HG03103 (cell line): ENCODE measurements at regions not wholly inside any gene's neighbourhood (a gene's known extent, or its start where the extent isn't known, plus 50 kb on each side); places are given as distances from the start of the nearest gene placed in this dataset.

Experiments used
- ATAC-seq: cut with Tn5 transposase; IDR thresholded peaks from one replicate; pipeline ENCODE4 v1.9.1; 2021; ENCODE audit warnings: low read depth; ENCODE audit not compliant: unreplicated experiment

DNA sequence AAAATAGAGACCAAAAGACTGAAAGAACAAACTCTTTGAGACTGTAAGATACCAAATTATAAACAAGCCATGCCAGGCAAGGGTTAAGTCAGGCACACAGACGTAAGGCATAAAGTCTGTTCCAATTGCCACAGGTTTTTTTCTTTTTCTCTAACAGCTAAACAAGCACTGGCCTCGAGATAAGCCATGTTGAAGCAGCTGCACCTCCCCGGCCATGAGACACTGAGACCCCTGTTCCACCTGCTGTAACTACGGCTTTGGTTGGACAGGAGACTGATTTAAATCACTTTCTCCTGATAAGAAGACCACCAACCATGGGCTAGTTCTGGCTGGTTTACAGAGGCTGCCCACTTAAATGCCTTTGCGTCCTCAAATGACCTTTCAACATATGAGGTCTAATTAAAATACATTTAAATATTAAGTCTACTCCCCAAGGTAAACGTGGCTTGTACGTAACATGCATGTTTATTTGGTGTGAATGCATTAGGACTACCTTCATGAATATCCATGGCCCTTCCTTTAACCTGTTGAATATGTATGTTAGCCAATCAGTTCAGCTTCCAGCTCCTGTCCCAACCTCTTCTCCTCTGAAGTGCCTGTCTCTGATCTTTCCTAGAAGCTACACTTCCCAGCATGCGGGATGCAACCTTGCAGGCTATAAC lies 117.2 kb downstream of the CMPK2 start:
- ATAC-seq, result no peak

DNA sequence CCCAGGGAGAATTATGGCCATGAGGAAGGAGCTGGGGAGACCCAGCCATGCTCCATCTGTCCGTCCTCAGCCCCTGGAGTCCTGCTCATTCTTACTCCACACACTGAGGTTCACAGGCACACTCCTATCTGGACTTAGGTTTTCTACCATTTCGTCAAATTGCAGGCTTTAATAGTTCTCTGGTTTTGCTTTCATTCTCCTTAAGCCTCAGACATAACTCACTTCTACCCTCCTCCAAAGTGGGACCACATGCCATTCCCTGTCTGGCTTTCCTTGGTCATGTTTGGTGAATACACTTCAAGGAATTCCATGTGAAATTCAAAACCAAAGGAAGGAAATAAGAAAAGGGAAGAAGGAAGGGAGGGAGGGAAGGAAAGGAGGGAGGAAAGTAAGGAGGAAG lies 115.7 kb downstream of the CMPK2 start:
- no peak for ATAC-seq

DNA sequence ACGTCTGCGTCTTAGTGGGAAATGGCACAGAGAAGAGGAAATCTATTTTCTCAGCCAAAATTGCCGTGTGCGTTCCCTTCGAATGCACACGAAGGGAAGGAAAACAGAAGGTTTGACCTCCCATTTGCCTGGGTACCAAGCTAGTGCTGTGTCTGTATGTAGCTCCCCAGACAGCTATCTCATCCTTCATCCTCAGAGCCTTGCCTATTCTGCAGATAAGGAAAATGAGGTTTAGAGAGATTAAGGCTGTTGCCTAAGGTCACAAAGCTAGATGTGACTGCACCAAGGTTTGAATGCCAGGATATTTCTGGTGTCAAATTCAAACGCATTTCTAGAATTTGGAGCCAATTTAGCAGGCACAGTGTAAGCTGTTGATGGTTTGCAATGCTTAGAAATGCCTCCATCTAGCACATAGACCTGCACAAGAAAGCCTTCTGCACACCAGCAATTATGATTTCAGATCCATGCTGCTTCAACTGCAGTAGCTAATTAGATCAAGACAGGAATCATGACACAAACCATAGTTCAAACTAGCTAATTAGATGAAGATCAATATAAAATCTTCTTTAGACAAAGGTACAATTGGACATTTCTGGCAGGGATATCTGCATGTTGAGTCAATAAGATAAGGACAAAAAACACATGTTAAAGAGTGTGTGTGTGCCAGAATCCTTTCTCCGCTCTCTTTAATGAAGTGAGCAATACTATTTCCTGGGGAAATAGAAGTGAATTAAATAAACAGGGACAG lies 115.1 kb downstream of the CMPK2 start:
- no peak for ATAC-seq

DNA sequence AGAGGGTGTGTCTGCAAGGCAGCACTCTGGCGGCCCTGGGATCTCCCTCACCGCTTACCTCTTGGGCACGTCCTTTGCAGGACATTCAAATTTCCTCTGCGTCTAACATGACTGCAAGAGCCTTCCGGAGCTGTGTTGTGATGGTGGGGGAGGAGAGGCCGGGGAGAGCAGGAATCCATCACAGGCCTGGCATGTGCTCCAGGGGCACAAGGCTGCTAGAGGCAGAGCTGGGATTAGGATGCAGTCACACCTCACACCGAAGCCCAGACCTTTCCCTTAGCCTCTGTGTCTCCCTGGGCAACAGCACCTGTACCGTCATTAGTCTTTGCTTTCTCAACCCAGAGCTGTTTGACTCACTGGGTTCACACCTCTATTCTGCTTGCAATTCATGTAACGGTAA lies 111.3 kb downstream of the CMPK2 start:
- ATAC-seq, result no peak

DNA sequence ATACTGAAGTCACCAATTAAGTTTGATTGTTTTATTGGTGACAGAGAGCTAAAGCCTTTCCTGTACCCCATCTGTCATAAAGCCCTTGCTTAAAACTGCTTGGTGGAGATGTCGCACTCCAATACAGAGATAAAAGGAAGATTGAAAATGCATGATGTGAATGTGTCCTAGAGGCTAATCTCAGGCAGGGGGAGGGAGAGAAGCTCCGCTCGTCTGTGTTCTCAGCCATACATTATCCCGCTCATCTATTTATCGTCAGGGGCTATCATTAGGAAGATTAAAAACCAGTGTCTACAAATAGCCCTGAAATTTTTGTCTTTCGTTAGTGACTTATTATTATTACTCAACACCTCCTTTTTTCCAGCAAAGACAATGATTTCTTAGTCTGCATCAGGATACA lies 110.3 kb downstream of the CMPK2 start:
- no peak for ATAC-seq

DNA sequence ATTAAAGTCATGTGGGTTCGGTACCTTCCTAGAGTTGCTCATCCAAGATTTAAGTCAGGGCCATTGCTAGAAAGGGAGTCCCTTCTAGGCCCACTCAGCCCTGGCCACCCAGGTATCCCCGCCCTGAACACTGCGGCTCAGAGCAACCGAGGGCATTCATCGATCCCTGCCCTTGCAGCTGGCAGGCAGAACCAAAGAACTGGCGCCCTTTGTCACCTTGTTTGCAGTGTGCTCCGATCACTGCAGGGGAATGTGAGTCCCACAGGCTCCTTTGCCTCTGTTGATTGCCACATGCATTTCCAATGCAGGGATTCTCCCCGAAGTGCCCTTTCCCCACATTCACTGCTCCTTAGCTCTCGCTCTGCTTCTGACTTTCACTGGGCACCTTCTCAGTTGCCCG lies 108.5 kb downstream of the CMPK2 start:
- ATAC-seq, result no peak

DNA sequence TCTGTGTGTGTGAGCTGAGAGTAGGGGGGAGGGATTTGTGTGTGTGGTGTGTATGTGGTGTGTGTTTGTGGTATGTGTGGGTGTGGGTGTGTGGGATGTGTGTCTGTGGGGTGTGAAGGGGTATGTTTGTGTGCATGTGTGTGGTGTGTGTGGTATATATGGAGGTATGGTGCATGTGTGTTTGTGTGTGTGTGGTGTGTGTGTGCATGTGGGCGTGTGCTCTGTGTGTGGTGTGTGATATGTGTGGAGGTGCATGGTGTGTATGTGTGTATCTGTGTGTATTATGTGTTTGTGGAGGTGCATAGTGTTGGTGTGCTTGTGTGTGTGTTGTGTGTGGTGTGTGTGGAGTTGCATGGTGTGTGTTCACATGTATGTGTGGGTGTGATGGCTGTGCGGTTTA lies 106.0 kb downstream of the CMPK2 start:
- ATAC-seq, result no peak

DNA sequence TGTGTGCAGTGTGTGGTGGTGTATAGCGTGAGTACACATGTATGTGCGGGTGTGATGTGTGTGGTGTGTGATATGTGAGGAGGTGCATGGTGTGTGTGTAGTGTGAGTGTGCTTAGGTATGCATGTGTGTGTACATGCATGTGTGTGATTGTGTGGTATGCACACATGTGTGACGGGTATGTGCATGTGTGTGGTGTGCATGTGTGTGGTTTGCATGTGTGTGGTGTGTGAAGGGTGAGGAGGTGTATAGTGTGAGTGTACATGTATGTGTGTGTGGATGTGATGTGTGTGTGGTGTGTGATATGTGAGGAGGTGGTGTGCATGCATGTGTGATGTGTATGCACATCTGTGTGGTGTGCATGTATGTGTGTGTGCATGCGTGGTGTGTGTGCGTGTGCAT lies 105.6 kb downstream of the CMPK2 start:
- ATAC-seq, result no peak

DNA sequence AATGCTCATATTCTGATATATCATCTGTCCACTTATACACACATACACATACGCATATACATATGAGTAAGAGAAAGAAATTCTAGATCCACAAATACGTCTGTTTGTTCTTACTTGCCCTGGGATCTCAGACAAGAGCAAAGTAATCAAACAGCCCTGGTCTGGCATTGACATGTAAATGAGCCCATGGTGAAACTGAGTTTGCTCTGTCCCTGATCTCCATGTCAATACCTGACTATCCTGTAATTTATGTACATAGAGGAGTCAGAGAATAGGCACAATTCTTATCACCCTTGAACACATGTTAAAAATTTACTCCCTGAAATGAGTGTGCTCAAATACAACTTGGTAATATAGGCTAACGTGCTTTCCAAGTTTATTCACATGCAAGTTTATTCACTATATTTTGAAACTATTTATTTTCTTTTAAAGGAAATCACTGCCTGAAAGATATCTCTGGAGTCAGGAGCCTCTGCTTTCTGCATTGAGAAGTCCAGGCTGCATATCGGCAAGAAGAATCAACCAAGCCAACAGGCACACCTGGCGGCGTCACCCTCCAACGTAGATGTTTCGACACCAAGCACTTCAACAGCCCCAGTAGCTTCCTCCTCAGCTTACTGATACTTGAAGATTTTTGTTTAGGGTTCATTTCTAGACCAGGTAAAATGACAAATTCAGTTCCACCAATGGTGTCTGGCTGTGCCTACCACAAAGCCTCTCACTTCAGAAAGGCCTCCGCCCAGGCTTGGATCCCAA lies 100.6 kb downstream of the CMPK2 start:
- no peak for ATAC-seq

DNA sequence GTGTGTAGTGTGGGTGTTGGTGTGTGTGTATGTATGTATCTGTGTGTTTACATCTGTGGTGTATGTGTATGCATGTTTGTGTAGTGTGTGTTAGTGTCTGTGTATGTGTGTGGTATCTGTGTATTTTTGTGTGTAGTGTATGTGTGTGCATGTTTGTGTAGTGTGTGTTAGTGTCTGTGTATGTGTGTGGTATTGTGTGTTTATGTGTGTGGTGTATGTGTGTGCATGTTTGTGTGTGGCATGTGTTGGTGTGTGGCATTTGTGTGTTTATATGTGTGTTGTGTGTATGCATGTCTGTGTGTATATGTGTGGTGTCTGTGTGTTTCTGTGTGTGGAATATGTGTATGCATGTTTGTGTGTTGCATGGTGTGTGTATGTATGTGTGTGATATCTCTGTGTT lies 96.4 kb downstream of the CMPK2 start:
- ATAC-seq, result no peak

DNA sequence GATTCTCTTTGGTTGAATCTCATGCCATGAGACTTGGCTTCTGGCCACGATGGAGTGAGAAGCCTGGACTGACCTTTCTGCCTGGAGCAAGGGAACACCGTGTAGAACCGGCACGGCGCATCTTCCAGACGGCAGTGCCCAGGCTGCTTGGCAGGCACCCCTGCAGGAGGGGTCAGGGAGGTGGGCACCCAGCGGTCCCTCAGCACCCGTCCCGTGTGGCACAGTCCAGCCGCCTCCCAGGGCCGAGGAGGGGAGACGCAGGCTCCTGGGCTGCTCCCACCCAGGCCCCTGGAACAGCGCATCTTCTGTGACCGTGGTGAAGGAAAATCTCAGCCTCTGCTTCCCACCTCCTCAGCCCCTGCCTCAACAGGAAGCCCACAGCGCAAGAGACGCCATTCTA lies 95.7 kb downstream of the CMPK2 start:
- ATAC-seq, result no peak

DNA sequence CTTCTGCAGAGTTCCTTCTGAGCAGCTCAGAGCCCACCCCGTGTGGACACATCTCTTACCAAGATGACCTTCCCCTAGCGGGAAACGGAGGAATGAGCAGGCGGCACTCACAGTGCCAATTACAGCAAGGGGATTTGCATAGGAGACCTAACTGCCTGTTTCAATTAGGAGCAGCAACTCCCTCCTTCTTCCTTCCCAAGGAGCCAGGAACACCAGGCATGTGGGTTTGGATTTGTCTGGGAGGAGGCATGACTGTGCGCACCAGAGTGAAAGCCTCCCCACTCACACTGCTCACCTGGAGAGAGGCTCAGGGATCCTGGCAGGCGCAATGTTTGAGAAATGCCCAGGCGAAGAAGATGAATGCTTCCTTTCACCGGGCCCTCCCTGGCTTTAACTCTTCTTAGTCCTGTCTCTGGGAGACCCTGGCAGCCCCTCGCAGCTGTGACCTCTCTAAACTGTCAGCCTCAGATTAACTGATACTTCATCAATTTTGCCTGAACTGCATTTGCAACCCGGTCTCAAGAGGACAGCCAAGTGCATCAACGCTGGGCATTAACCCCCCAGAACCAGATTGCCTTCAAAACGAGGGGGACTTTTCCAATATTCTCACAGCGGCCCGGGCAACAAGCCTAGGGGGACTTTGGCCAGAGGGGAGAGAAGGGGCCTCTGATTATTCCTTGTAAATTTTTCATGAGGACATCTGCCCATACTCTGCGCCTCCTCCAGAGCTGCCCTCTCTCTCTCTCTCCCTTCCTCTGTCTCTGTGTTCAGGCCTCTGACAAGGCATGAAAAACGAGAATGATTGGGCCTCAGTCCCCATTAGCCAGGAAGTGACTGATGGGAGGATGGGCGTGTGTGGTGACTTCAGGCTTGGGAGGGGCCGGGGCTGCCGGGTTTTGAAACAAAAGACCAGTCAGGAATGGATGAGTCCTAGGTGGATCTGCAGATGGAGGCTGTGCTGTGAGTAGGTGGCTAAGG lies 93.8 kb downstream of the CMPK2 start:
- ATAC-seq, result no peak

DNA sequence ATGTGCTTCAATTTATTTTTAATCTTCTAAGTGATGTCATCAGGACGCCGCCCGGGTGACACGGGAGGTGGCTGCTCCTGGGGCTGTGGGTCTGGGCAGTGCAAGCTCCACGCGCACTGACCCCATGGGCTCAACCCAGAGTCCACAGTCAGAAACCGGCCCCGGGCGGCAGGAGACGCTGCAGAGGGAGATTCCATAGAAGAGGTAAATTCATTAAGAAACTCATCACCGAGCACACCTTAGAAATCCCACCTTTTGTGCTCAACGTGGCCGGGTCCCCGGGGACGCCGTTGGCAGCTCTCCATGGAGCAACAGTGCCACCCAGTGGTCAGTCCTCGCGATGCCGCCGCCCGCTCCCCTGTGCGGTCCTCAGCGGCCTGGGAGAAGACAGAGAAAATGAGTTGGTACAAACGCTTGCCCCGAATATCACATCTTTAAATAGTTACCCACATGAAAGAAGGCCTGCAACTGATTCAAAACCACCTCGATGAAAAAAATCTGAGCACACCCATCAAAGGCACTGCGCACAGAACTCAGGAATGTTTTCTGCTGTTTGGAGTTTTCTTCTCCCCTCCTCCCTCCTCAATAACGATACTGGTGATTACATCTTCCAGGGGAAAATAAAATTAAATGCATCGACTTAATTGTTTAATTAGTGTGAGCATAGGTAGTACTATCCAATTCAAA lies 92.6 kb downstream of the CMPK2 start:
- ATAC-seq, result peak; percentile 87

DNA sequence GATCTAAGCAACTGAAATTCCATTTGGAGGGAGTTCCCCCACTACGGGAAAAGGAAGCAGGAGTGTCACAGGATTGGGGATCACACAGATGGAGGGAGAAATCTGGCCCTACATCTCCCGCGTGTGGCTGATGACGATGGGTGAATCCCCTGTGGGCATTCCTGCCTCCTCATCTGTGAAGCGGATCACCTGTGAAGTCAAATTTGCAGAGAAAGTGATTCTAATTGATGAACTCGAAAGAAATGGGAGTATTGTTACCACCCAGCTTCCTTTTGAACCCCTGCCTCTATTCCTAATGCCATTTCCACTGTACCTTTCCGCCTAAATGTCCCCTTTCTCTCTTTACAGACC lies 92.0 kb downstream of the CMPK2 start:
- no peak for ATAC-seq

DNA sequence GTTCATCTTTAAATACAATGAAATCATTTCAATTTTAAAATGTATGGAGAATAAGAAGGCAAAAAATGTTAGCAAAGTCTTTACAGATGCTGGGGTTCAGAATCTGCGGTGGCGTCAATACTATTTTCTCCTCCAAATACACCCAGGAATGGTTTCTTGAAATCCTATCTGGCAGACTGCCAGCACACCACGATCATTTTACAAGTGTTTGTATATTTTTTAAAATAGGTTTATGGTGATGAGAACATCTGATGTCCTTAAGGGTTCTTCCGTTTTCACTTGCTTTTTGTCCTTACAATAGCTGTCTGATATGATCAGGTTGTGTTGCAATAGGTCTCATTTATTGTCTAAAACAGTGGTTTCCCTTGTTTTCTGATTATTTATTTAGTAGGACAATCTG lies 89.6 kb downstream of the CMPK2 start:
- no peak for ATAC-seq

DNA sequence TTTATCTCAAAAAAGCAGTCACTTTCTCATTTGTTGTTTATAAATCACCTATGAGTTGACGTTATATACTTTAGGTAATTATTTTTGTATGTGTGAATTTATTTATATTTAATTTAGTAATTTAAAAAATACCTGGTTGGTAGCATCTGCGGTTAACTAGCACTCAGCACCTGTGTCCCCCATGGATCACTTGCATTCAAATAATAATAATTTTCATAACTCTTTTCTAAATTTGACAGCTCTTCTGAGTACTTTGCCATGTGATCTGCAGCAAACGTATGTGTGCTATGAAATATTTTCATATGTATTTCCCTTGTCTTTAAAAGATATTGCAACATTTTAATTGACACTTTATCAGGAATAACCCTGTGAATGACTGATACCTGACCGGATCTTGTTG lies 88.1 kb downstream of the CMPK2 start:
- ATAC-seq, result no peak

DNA sequence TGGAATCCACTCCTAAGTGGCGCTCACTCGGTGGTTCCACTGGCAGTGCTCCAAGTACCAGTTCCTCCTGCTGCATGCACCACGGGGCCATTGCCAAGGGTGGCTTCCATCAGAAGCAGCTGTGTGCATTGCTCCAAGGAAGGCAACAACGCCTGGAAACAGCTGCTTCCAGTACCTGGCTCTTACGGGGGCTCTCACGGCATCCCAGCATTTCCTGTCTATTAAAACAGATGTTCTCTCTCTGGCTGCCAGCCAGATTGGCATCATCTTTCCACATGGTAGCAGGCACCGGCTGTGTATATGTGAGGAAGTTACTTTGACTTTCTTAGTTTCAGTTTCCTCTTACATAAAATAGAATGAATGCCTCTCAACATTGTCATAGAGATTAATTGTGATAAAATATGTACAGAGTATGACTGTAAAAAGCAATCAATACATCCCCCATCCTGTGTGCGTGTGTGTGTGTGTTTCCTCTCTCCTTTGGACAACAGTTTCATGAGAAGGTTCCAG lies 84.9 kb downstream of the CMPK2 start:
- ATAC-seq, result peak; percentile 54

DNA sequence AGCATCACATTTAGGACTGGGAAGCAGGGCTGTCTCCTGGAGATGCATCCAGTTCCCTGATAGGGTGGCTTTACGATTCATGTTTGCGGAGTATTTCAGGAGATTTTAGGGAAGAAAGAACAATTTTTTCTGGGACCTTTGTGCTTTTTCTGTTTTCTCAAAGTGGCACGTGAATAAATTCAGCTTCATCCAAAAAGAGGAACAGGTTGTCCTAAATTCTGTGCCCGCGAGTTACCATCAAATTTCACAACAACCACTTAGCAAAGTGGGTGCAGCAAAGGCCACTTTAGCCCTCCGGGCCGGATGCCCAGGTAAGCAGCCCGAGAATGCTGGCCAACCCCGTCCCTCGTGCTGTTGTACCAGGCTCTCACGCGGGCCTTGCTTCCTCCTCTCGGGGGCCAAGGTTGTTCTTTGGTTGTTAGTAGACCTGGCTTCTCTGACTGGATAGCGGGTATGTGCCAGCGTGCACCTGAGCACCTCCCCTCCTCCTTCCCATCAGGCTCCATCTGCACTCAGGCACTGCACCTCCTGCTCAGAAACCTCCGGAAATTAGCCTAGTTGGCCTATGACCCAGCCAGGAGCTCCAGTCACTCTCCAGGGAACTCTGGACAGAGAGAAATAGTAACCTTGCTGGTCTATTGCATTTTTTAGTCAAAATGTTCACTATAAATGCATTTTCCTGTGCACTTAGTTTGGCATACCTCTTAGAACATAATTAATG lies 83.0 kb downstream of the CMPK2 start:
- no peak for ATAC-seq

DNA sequence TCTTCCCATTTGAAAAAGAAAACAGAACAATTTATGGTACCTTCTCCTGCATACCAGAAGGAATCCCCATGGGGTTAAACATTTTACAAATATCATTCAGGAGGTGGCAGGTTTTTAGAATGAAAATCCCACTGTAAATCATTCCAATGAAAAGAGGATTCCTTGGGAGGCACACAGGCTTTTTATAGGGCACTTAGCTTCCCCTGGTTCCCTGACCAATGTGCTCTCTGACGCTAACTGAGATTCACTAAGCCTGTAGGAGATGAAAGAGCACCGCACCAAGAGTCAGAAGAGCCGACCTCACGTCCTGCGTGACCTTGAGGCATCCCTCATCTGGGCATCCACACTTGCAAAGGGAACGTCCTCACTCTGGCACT lies 82.5 kb downstream of the CMPK2 start:
- no peak for ATAC-seq
